Activated CD8-positive, alpha-beta memory T cell treated with anti-CD3 and anti-CD28 coated beads for 1 hour (primary cell): ENCODE measurements at regions not wholly inside any gene's neighbourhood (a gene's known extent, or its start where the extent isn't known, plus 50 kb on each side); places are given as distances from the start of the nearest gene placed in this dataset.
"Not testable (repeated sequence)": the region's sequence is repeated elsewhere in the genome, so short reads cannot be mapped to it uniquely, and the experiment has no call there.

Experiments
- DNase-seq, 2 donors: peaks; one replicate each; pipeline ENCODE4 v3.0.0-alpha.2; 2020; ENCODE audit warnings: low read depth in 1 of 2; ENCODE audit errors: extremely low read depth in 1 of 2

DNA sequence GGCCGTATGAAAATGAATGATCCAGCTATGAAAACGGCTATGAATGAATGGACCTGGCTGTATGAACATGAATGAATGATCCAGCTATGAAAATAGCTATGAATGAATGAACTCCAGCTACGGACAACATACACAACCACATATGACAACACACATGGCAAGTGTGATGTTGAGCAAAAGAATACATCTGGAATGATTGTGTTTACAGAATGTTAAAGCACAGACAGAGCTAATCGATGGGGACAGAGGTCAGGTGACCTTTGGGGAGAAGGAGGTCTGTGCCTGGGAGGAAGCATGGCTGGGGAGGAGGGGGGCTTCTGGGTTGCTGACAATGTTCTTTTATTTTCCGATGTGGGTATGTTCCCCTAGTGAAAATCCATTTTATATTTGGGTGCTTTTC, 174.0 kb upstream of the WSCD1 start:
- no peak for DNase-seq

- DNase-seq, result no peak
Observed at GRCh38 chr17:5897275-5897911, 172.8 kb upstream of the WSCD1 start.

GRCh38 chr17:5897981-5898380, 172.2 kb upstream of the WSCD1 start:
- not testable (repeated sequence) for DNase-seq

DNA sequence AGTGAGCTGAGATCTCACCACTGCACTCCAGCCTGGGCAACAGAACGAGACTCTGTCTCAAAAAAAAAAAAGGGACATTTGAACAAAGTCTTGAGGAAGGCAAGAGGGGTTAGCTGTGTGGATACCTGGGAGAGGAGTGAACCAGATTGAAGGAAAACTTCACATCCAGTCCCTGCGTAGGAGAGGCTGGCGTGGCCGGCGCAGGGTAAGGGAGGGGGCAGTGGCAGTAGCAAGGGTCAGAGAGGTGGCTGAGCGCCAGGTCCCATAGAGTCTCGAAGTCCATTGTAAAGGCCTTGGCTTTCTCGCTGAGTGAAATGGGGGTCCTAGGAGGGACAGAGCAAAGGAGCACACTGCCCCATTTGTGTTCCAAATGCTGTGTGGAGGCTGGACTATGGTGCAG, 171.8 kb upstream of the WSCD1 start:
- no peak for DNase-seq

- no peak for DNase-seq
Observed at GRCh38 chr17:5899496-5900195, 170.5 kb upstream of the WSCD1 start.

- DNase-seq, result no peak
Observed at GRCh38 chr17:5901731-5902130, 168.4 kb upstream of the WSCD1 start.

DNA sequence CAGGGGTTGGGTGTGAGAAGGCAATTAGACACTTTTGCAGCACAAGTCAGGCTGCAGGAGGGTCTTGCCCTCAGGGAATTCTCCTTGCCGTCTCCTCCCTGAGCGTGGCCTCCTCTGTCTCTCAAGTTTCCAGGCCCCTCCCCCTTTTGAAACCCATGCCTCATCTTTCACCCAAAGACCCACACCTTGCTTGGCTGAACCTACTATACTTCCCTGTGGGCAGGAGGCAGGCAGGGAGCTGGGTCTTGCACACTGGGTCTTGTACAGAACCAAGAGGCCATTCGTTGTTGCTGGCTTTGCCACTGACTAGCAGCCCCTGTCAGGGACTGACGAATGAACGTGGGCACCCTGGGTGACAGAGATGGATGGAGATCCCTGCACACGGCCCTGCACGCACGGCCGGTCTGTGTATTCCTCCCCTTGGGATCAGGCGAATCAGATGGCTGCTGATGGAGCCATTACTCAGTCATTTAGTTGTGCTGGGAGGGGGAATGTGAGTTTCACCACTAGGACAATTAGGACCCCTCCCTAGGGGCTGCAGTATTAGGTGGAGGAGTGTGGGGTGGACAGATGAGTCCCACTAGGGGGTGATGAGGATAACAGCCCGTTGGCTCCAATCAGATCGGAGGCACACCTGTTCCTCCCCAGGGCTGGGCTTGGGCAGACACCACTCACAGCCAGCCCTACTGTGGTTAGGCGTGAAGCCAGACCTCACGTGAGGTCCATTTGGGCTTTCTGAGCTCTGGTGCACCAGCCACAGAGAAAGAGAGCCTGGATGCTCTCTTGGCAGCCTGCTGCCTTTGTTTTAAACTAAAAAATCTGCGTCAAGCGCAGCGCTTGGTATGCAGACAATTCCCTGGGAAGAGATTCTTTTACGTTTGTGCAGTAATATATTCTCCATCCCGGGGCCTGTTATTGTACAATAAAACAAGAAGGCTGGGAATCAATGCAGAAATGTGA, 167.7 kb upstream of the WSCD1 start:
- no peak for DNase-seq

GRCh38 chr17:5911919-5912318, 158.3 kb upstream of the WSCD1 start:
- DNase-seq, result no peak

DNA sequence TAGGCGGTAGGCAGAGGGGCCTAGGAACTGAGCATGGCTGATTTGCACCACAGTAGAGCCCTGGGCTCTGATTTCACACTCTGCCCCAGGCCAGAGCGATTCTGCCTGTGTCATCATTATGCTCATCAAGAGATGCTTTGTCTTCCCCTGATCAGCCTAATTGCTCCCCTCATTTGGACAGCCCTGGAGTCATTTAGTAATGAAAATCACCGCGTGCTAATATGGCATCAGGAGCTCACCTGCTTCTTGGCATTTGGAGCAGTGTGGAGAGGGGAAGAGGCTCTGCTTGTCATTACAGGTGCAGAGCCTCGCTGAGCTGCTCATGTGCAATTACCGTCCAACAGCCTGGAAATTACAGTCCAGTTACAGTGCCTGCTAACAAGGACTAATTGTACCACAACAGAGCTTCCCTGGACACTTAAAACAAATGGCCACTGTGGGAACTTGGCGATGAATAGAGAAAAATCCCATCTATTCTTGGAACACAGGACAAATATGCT, 157.1 kb upstream of the WSCD1 start:
- DNase-seq, result no peak

GRCh38 chr17:5913641-5914040, 156.5 kb upstream of the WSCD1 start:
- DNase-seq, result no peak

- DNase-seq, result no peak
Observed at GRCh38 chr17:5915337-5915736, 154.8 kb upstream of the WSCD1 start.

- DNase-seq, result no peak
Observed at GRCh38 chr17:5919089-5919488, 151.1 kb upstream of the WSCD1 start.

DNA sequence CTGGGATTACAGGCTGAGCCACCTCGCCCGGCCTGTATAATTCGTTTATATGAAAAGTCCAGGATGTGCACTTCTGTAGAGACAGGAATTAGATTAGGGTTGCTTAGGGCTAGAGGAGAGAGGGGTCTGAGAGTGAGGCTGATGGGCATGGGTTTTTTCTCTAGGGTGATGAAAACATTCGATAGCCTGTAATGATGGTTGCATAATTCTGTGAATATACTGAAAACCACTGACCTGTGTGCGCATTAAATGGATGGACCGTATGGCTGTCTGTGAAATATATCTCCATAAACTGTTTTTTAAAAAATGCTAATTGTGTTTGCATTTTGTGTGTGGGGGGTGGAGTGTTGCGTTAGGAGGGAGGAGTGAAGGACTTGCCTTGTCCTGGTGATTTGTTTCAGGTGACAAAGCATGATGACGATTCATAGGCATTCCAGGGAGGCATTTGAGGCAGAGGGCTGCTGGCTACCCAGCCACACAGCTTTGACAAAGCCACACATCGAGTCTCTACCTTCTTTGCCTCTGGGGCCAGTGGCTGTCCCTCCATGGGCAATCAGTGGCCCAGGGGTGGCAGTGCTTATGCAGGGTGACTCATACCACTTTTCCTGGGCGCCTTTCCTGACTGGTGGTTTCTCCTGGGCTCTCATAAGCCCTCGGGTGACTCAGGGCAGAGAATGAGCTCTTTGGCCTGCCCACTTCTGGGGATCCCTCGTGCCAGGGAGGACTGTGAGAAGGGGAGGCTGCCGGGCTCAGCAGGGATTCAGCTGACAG, 148.5 kb upstream of the WSCD1 start:
- no peak for DNase-seq

DNA sequence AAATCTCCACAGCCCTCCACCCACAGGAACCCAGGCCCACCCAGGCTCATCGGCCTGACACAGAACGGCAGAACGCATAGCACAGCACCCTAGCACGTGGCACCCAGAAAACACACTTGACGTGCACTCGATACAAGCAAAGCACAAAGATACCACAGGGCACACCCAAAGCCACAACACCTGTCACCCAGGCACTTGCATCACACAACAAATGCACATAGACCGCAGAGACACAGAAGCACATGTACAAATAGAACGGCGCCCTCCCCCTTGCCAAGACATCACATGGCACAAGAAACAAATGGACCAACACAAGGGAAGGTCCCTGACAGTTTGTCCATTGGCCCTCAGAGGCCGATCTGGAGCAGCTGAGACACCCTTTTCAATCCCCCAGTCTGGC, 147.7 kb upstream of the WSCD1 start:
- DNase-seq, result no peak

DNA sequence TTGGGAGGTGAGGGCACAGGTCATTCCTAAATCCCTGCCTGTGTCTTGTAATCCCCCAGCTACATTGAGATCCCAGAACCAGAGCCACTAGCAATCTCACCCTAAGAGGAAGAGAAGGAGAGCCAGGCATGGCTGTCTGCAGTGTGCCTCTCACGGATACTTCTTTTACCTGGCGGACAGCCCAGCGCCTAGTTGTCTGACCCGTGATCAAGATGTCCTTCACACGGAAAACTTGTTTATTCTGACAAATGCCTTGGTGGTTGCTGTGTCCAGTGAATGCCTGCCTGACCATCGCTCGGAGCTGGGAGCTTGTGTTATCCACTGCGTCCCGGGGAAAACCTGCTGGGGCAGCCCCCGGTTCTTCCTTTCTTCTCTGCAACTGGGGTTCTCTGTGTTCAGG, 140.5 kb upstream of the WSCD1 start:
- DNase-seq, result no peak

DNA sequence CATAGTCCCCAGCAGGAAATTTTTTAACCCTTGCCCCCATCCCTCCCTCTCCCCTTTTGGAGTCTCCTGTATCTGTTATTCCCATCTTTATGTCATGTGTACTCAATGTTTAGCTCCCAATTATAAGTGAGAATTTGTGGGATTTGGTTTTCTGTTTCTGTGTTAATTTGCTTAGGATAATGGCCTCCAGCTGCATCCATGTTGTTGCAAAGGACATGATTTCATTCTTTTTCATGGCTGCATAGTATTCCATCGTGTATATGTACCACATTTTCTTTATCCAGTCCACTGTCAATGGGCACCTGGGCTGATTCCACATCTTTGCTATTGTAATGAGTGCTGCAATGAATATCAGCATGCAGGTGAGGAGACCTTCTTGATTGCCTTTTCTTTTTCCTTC, 139.6 kb upstream of the WSCD1 start:
- not testable (repeated sequence) for DNase-seq

DNA sequence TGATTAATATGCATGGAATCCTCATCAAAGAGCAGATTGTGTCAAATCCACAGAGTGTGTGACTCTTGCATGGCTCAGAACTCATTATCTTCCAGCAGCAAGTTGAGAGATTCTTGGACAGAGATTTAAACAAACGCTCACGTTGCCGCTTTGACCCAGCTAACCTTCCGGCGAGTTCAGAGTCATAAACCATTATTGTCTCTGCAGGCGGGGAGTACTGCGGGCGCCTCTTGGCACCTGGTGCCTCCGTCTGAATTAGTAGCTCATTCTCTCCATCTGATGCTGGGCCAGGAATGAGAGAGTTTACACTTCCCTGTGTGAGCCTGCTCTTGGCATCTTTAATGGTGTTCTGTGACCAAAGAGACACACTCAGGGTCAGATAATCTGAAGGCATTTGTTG, 138.6 kb upstream of the WSCD1 start:
- DNase-seq, result no peak

GRCh38 chr17:5933430-5933829, 136.7 kb upstream of the WSCD1 start:
- DNase-seq, result no peak

GRCh38 chr17:5941258-5941657, 128.9 kb upstream of the WSCD1 start:
- no peak for DNase-seq

GRCh38 chr17:5942687-5943086, 127.5 kb upstream of the WSCD1 start:
- DNase-seq, result no peak

DNA sequence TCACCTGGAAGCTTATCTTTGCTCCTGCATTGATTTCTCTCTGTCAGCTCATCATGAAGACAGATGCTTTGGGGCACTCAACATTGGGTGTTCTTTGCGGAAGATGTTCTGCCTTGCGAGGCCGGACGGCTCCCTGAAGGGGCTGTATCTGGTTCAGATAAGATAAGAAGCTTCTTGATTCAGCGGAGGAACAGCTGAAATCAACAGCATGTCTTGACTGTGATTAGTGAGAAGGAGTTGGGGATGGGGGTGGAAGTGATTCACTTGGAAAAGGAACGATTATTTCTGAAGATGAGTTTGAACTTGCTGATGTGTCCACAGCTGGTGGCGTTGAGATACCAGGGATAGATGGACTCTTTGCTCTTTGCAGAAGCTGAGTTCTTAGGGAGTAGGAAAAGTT, 126.9 kb upstream of the WSCD1 start:
- DNase-seq, result no peak
